Endothelial cell of umbilical vein (primary cell): ENCODE measurements at regions not wholly inside any gene's neighbourhood (a gene's known extent, or its start where the extent isn't known, plus 50 kb on each side); places are given as distances from the start of the nearest gene placed in this dataset.

Experiments
- EZH2 ChIP-seq: IDR thresholded peaks from 2 replicates; pipeline ENCODE4 v1.6.1; 2012; ENCODE audit warnings: borderline replicate concordance, low read depth, mild to moderate bottlenecking, moderate library complexity, low read length, inconsistent platforms; ENCODE audit not compliant: severe bottlenecking
- FOS ChIP-seq: IDR thresholded peaks from 2 replicates; pipeline ENCODE4 v1.6.1; 2011; ENCODE audit warnings: mild to moderate bottlenecking, low read length, moderate library complexity, borderline replicate concordance; ENCODE audit not compliant: insufficient read depth
- JUN ChIP-seq: IDR thresholded peaks from 2 replicates; pipeline ENCODE4 v1.6.1; 2011; ENCODE audit warnings: borderline replicate concordance, low read depth; ENCODE audit not compliant: insufficient read length, insufficient read depth
- MYC ChIP-seq: IDR thresholded peaks from one replicate; pipeline ENCODE4 v1.6.1; 2011; ENCODE audit warnings: mild to moderate bottlenecking, low read depth, low read length
- POLR2A ChIP-seq: IDR thresholded peaks from 2 replicates; pipeline ENCODE4 v1.6.1; 2012; ENCODE audit warnings: low read depth, mild to moderate bottlenecking, control low read depth, low read length
- POLR2AphosphoS5 ChIP-seq: IDR thresholded peaks from 2 replicates; pipeline ENCODE4 v1.6.1; 2012; ENCODE audit warnings: low read depth, mild to moderate bottlenecking, control low read depth, low read length, moderate library complexity; ENCODE audit not compliant: insufficient read depth
- TF ChIP-seq, protein P1 (sequence below), 2 donors: IDR thresholded peaks; 1 replicate in 1 of 2; 2 replicates in 1 of 2; pipeline ENCODE4 v1.5.1; 2011; ENCODE audit warnings: low read length in 2 of 2, mild to moderate bottlenecking in 2 of 2, moderate library complexity in 2 of 2, control low read depth in 1 of 2, inconsistent platforms in 1 of 2, low read depth in 1 of 2; ENCODE audit not compliant: insufficient read depth in 1 of 2; ENCODE audit errors: extremely low read depth in 1 of 2
- TF ChIP-seq, protein P2 (sequence below): IDR thresholded peaks from 2 replicates; pipeline ENCODE4 v1.6.1; 2011; ENCODE audit not compliant: insufficient read depth, insufficient read length

DNA sequence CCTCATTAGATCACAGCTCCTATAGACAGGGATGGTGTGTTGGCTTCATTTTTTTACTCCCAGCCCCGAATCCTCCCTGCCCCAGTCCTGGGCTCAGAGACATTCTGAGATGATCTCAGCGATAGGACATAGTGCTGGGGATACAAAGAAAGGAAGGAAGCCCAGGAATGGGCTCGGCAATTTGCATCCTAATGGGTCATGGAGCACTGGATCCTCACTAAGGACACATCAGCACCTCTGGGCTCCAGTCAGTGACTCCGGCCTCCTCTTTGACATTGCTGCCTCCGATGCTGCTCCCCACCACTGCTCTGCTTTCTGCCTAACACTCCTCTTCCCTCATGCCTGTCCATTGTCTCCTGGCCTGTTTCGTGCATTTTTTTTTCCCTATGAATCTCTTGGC is 489.1 kb downstream of the STK39 start:
- TF ChIP-seq, protein P1, sequence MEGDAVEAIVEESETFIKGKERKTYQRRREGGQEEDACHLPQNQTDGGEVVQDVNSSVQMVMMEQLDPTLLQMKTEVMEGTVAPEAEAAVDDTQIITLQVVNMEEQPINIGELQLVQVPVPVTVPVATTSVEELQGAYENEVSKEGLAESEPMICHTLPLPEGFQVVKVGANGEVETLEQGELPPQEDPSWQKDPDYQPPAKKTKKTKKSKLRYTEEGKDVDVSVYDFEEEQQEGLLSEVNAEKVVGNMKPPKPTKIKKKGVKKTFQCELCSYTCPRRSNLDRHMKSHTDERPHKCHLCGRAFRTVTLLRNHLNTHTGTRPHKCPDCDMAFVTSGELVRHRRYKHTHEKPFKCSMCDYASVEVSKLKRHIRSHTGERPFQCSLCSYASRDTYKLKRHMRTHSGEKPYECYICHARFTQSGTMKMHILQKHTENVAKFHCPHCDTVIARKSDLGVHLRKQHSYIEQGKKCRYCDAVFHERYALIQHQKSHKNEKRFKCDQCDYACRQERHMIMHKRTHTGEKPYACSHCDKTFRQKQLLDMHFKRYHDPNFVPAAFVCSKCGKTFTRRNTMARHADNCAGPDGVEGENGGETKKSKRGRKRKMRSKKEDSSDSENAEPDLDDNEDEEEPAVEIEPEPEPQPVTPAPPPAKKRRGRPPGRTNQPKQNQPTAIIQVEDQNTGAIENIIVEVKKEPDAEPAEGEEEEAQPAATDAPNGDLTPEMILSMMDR (IDR thresholded peaks at IDR 0.05; ENCODE audit: extremely low read depth in 1 of 2, insufficient read depth in 1 of 2, low read depth in 1 of 2, low read length in 2 of 2), result no peak
- TF ChIP-seq EZH2 (no peak), POLR2AphosphoS5 (no peak), MYC (no peak), POLR2A (no peak), FOS (no peak), JUN (no peak)
- TF ChIP-seq, protein P2, sequence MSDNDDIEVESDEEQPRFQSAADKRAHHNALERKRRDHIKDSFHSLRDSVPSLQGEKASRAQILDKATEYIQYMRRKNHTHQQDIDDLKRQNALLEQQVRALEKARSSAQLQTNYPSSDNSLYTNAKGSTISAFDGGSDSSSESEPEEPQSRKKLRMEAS, result no peak
